Calu3 (cell line): ENCODE measurements at regions not wholly inside any gene's neighbourhood (a gene's known extent, or its start where the extent isn't known, plus 50 kb on each side); places are given as distances from the start of the nearest gene placed in this dataset.

ENCODE experiments used
- BruUV-seq: library from RNA; stranded (reverse); fragments of 400-500 nt; replicated peaks from 2 replicates; lab custom pipeline; 2021; lab: Mats Ljungman, UMichigan
- CTCF ChIA-PET: fragments of 300-600 bp; sonication (Branson Sonifier 250); formaldehyde crosslinking; loops from one replicate; lab custom pipeline; 2022; ENCODE audit warnings: antibody characterized with exemption; lab: Charles Lee
- DNase-seq: peaks from one replicate; pipeline ENCODE4 v3.0.0; 2022
- H3K27ac Mint-ChIP-seq: one replicate; pipeline ENCODE4 v1.8.0; 2022; ENCODE audit warnings: mixed read lengths; ENCODE audit not compliant: unreplicated experiment
- H3K27me3 Mint-ChIP-seq: one replicate; pipeline ENCODE4 v1.8.0; 2022; ENCODE audit warnings: mixed read lengths; ENCODE audit not compliant: unreplicated experiment
- H3K36me3 Mint-ChIP-seq: one replicate; pipeline ENCODE4 v1.8.0; 2022; ENCODE audit warnings: mild to moderate bottlenecking, moderate library complexity, mixed read lengths; ENCODE audit not compliant: insufficient read depth, unreplicated experiment
- H3K4me1 Mint-ChIP-seq: one replicate; pipeline ENCODE4 v1.8.0; 2022; ENCODE audit warnings: mild to moderate bottlenecking, low read depth, mixed read lengths; ENCODE audit not compliant: unreplicated experiment
- H3K4me3 Mint-ChIP-seq: one replicate; pipeline ENCODE4 v1.8.0; 2022; ENCODE audit warnings: mild to moderate bottlenecking, low read depth, moderate library complexity, mixed read lengths; ENCODE audit not compliant: unreplicated experiment
- H3K9me3 Mint-ChIP-seq: one replicate; pipeline ENCODE4 v1.8.0; 2022; ENCODE audit warnings: low read depth, mixed read lengths; ENCODE audit not compliant: unreplicated experiment
- intact Hi-C: fragments of 100-400 bp; cut with micrococcal nuclease; formaldehyde crosslinking; loops from one replicate; pipeline ENCODE4 v1.10.0; 2022; ENCODE audit not compliant: unreplicated experiment
- TF ChIP-seq, protein P1 (sequence below): fragments of 200-600 bp; IDR thresholded peaks from one replicate; pipeline ENCODE4 v1.8.0; 2022; ENCODE audit warnings: antibody characterized with exemption; ENCODE audit not compliant: unreplicated experiment

DNA sequence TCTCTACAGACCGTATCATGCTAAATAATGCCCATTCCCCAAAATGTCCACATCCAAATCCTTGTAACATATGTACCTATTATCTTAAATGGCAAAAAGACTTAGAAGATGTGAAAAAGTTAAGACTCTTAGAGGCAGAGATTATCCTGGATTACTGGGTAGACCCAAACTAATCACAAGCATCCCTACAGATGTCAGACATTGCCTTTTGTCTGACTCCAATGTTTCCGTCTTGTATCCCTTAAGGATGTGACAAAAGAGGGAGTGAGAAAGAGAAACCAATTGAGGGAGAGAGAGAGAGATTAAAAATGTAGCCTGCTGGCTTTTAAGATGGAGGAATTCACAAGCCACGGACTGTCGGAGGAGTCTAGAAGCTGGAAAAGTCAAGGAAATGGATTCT is 401.9 kb upstream of the FSTL5 start:
- no peaks in the 10 kb centered on the region for H3K36me3 Mint-ChIP-seq
- no peaks in the 10 kb centered on the region for H3K27me3 Mint-ChIP-seq
- no peak overlapping the region for H3K27ac Mint-ChIP-seq
- TF ChIP-seq, protein P1, sequence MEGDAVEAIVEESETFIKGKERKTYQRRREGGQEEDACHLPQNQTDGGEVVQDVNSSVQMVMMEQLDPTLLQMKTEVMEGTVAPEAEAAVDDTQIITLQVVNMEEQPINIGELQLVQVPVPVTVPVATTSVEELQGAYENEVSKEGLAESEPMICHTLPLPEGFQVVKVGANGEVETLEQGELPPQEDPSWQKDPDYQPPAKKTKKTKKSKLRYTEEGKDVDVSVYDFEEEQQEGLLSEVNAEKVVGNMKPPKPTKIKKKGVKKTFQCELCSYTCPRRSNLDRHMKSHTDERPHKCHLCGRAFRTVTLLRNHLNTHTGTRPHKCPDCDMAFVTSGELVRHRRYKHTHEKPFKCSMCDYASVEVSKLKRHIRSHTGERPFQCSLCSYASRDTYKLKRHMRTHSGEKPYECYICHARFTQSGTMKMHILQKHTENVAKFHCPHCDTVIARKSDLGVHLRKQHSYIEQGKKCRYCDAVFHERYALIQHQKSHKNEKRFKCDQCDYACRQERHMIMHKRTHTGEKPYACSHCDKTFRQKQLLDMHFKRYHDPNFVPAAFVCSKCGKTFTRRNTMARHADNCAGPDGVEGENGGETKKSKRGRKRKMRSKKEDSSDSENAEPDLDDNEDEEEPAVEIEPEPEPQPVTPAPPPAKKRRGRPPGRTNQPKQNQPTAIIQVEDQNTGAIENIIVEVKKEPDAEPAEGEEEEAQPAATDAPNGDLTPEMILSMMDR, result no peak
- intact Hi-C loops, result no loop called here
- no peak for DNase-seq
- H3K9me3 Mint-ChIP-seq, result peaks cover 6% of the 10 kb centered on the region
- no peaks in the 10 kb centered on the region for H3K4me1 Mint-ChIP-seq
- H3K4me3 Mint-ChIP-seq, result no peak overlapping the region
- no TSS peak for BruUV-seq
- CTCF ChIA-PET, result no interaction called here

DNA sequence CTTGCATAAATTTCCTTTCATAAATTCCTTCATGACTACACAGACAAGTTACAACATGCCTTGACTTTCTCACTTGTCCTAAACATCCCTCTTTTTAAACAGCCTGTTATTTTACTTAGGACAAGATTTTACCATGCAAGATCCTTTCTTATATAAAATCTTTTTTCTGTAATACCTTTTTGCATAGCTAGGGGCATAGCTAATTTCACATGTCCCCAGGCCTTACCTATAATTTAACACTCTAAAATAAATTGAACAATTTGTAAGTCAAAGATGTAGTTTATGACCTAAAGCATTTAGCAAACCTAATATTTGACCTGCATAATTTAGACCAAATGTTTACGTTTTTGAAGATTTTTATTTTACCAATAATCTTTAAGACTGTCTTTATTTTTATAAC is 396.3 kb upstream of the FSTL5 start:
- H3K4me3 Mint-ChIP-seq, result no peak overlapping the region
- TF ChIP-seq, protein P1, result no peak
- peaks cover 5% of the 10 kb centered on the region for H3K9me3 Mint-ChIP-seq
- H3K27me3 Mint-ChIP-seq, result no peaks in the 10 kb centered on the region
- H3K27ac Mint-ChIP-seq, result no peak overlapping the region
- H3K4me1 Mint-ChIP-seq, result no peaks in the 10 kb centered on the region
- intact Hi-C loops, result no loop called here
- no TSS peak for BruUV-seq
- CTCF ChIA-PET, result no interaction called here
- no peaks in the 10 kb centered on the region for H3K36me3 Mint-ChIP-seq
- no peak for DNase-seq

DNA sequence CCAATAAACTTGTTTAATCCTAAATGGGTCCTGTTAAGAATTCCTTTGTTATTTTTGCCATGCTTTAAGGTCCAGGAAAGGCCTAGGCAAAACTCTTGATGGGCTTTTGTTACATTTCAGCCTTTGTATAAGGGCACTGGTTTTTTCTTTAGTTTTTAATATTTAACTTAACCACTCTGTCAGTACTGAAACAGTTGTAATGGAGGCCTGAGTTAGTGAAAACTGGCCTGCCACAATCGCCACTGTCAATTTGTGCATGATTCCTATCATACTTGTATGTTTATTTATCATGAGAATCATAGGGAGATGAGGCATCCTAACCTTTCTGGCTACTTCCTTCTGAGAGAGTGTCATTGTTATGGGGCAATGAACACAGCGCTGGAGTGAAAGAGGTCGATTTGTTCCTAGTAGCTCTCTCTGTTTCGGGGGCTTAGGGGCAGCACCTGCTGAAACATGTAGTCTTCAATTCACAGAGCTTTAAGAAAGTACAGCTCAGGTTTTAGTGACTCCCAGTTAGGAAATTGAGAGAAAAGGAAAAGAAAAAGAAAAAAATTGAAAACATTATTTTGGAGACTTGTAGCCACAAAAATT is 393.8 kb upstream of the FSTL5 start:
- no peak for DNase-seq
- H3K27me3 Mint-ChIP-seq, result no peaks in the 10 kb centered on the region
- CTCF ChIA-PET, result no interaction called here
- no peak overlapping the region for H3K4me3 Mint-ChIP-seq
- BruUV-seq, result no TSS peak
- H3K4me1 Mint-ChIP-seq, result no peaks in the 10 kb centered on the region
- intact Hi-C loops, result no loop called here
- TF ChIP-seq, protein P1, result no peak
- no peaks in the 10 kb centered on the region for H3K9me3 Mint-ChIP-seq
- no peak overlapping the region for H3K27ac Mint-ChIP-seq
- no peaks in the 10 kb centered on the region for H3K36me3 Mint-ChIP-seq

DNA sequence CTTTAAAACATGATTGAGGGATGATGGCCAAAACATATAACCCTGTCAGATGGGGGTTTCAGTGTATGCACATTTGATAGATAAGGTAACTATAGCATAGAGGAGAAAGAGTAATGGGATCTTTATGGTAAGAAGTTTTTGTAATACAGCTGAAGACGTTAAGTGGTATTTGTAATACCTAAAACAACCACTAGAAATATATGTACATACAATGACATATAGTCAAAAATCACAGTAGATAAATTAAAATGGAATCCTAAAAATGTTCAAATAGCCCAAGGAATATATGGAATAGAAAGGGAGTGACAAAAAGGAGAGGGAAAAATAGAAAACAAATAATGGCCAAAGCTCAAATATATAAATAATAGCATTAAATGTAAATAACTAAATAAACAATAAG is 371.3 kb upstream of the FSTL5 start:
- peaks cover 17% of the 10 kb centered on the region for H3K9me3 Mint-ChIP-seq
- no peak for DNase-seq
- no peak overlapping the region for H3K27ac Mint-ChIP-seq
- no peaks in the 10 kb centered on the region for H3K4me1 Mint-ChIP-seq
- no peaks in the 10 kb centered on the region for H3K27me3 Mint-ChIP-seq
- no peak overlapping the region for H3K4me3 Mint-ChIP-seq
- CTCF ChIA-PET, result no interaction called here
- intact Hi-C loops, result no loop called here
- H3K36me3 Mint-ChIP-seq, result no peaks in the 10 kb centered on the region
- BruUV-seq, result no TSS peak
- TF ChIP-seq, protein P1, result no peak
